HTR-8/SVneo (cell line): ENCODE measurements at regions not wholly inside any gene's neighbourhood (a gene's known extent, or its start where the extent isn't known, plus 50 kb on each side); places are given as distances from the start of the nearest gene placed in this dataset.
A peak's percentile ranks its signal among the peaks of the same experiment; 100 is the strongest.

Experiments used
- DNase-seq: peaks from one replicate; pipeline ENCODE4 v3.0.0; 2011; ENCODE audit warnings: low spot score, mixed read lengths; ENCODE audit not compliant: insufficient read length
- FAIRE-seq: peaks from 2 replicates; lab custom pipeline; 2011; peaks lifted over from hg19 to GRCh38; lab: Jason Lieb, UNC

GRCh38 chr14:97408937-97409815 is 612.0 kb downstream of the VRK1 start:
- DNase-seq: no peak
- no peak for FAIRE-seq

- FAIRE-seq: no peak
- no peak for DNase-seq
These were observed 613.8 kb downstream of the VRK1 start for GRCh38 chr14:97410667-97411620.

- no peak for FAIRE-seq
- no peak for DNase-seq
These were observed 614.9 kb downstream of the VRK1 start for GRCh38 chr14:97411938-97412612.

GRCh38 chr14:97413022-97413539 is 615.9 kb downstream of the VRK1 start:
- no peak for DNase-seq
- no peak for FAIRE-seq

- FAIRE-seq (no peak), DNase-seq (no peak)
These were observed 617.0 kb downstream of the VRK1 start for GRCh38 chr14:97413966-97414717.

- no peak for FAIRE-seq
- no peak for DNase-seq
These were observed 617.5 kb downstream of the VRK1 start for GRCh38 chr14:97414718-97415098.

GRCh38 chr14:97415907-97416306 is 618.7 kb downstream of the VRK1 start:
- DNase-seq (no peak), FAIRE-seq (no peak)

- DNase-seq (no peak), FAIRE-seq (no peak)
These were observed 619.4 kb downstream of the VRK1 start for GRCh38 chr14:97416550-97416949.

- DNase-seq (no peak), FAIRE-seq (no peak)
These were observed 620.1 kb downstream of the VRK1 start for GRCh38 chr14:97417331-97417730.

- FAIRE-seq (no peak), DNase-seq (no peak)
These were observed 623.0 kb downstream of the VRK1 start for GRCh38 chr14:97420211-97420610.

- FAIRE-seq (no peak), DNase-seq (no peak)
These were observed 629.6 kb downstream of the VRK1 start for GRCh38 chr14:97426776-97427175.

- FAIRE-seq (no peak), DNase-seq (no peak)
These were observed 631.7 kb downstream of the VRK1 start for GRCh38 chr14:97428808-97429440.

- DNase-seq (no peak), FAIRE-seq (no peak)
These were observed 635.4 kb downstream of the VRK1 start for GRCh38 chr14:97432586-97432985.

- FAIRE-seq (no peak), DNase-seq (no peak)
These were observed 644.7 kb downstream of the VRK1 start for GRCh38 chr14:97441740-97442362.

GRCh38 chr14:97442363-97442762 is 645.2 kb downstream of the VRK1 start:
- FAIRE-seq (no peak), DNase-seq (no peak)

- no peak for FAIRE-seq
- DNase-seq: no peak
These were observed 646.2 kb downstream of the VRK1 start for GRCh38 chr14:97443412-97443811.

- FAIRE-seq: no peak
- no peak for DNase-seq
These were observed 647.1 kb downstream of the VRK1 start for GRCh38 chr14:97444248-97444647.

- DNase-seq (no peak), FAIRE-seq (peak; percentile 46)
These were observed 648.2 kb downstream of the VRK1 start for GRCh38 chr14:97445367-97445766.

- no peak for FAIRE-seq
- DNase-seq: no peak
These were observed 648.9 kb downstream of the VRK1 start for GRCh38 chr14:97446087-97446486.
